ENCODE measurements at regions not wholly inside any gene's neighbourhood (a gene's known extent, or its start where the extent isn't known, plus 50 kb on each side); places are given as distances from the start of the nearest gene placed in this dataset.

DNA sequence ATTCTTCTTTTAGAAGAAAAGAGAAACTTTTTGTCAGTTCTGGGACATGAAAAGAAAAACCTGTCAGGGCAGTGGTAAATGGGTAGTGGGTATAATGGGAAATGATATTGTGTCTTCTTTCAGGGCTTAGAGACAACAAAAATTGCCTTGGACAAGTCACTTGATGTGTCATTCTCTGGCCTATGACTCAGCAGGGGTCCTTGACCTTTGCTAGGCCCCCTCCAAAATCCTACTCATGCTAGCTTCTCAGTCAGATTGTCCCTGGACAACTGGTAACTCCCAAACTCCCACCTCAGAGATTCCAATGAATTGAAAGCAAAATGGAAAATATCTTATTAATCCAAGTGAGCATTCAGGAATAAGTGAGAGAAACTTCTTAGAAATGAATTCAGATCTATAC is 258.8 kb upstream of the SPRY2 start:
- TF ChIP-seq, protein P1, sequence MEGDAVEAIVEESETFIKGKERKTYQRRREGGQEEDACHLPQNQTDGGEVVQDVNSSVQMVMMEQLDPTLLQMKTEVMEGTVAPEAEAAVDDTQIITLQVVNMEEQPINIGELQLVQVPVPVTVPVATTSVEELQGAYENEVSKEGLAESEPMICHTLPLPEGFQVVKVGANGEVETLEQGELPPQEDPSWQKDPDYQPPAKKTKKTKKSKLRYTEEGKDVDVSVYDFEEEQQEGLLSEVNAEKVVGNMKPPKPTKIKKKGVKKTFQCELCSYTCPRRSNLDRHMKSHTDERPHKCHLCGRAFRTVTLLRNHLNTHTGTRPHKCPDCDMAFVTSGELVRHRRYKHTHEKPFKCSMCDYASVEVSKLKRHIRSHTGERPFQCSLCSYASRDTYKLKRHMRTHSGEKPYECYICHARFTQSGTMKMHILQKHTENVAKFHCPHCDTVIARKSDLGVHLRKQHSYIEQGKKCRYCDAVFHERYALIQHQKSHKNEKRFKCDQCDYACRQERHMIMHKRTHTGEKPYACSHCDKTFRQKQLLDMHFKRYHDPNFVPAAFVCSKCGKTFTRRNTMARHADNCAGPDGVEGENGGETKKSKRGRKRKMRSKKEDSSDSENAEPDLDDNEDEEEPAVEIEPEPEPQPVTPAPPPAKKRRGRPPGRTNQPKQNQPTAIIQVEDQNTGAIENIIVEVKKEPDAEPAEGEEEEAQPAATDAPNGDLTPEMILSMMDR (IDR thresholded peaks at IDR 0.05; ENCODE audit: poor library complexity, severe bottlenecking) = no peak
- no peak for TF ChIP-seq MXI1 (conservative IDR thresholded peaks at IDR 0.05; ENCODE audit: poor library complexity, severe bottlenecking)
- no peak for TF ChIP-seq TAF1 (IDR thresholded peaks at IDR 0.05; ENCODE audit: low read depth)
- TF ChIP-seq EZH2 (IDR thresholded peaks at IDR 0.05; ENCODE audit: borderline replicate concordance, insufficient read depth, low read length, poor library complexity, severe bottlenecking) = no peak
- TF ChIP-seq SMC3 (conservative IDR thresholded peaks at IDR 0.05; ENCODE audit: poor library complexity) = no peak
- TF ChIP-seq POLR2AphosphoS5 (IDR thresholded peaks at IDR 0.05) = no peak
- no peak for TF ChIP-seq EP300 (conservative IDR thresholded peaks at IDR 0.05; ENCODE audit: poor library complexity, severe bottlenecking)
